ENCODE measurements at regions not wholly inside any gene's neighbourhood (a gene's known extent, or its start where the extent isn't known, plus 50 kb on each side); places are given as distances from the start of the nearest gene placed in this dataset.

- no peak overlapping the region for H3K27ac Mint-ChIP-seq
- no peak overlapping the region for H3K27ac ChIP-seq (ENCODE audit: insufficient read length, low read depth, low read length)
Observed at GRCh38 chr4:60683357-60683756, 516.8 kb upstream of the ADGRL3 start.

More at GRCh38 chr4:60683357-60683756, 516.8 kb upstream of the ADGRL3 start:
- H2BK12ac ChIP-seq (ENCODE audit: insufficient read length, low read depth, low read length) = no peak overlapping the region
- Mint-ChIP-seq H3K27me3 (ENCODE audit: low read depth) (no peaks in the 10 kb centered on the region), H3K9me3 (no peaks in the 10 kb centered on the region), H3K36me3 (ENCODE audit: insufficient read depth in 1 of 3, low read depth in 3 of 3) (no peaks in the 10 kb centered on the region), H3K4me3 (no peak overlapping the region), H3K4me1 (no peaks in the 10 kb centered on the region)
- H3K14ac ChIP-seq (ENCODE audit: insufficient read depth, low read length) = no peak overlapping the region
- H3K79me1 ChIP-seq (ENCODE audit: insufficient read depth, low read depth, low read length, poor library complexity, severe bottlenecking) = no peaks in the 10 kb centered on the region
- no peak overlapping the region for H4K8ac ChIP-seq (replicated peaks; ENCODE audit: insufficient read length, low read depth, low read length)
- no peak overlapping the region for H3K56ac ChIP-seq (ENCODE audit: insufficient read length, low read depth, low read length)
- no CpG with 5 or more reads among the region's 1 CpG for WGBS (ENCODE audit: extremely low coverage, insufficient read length, low lambda C conversion rate)
- H3K23ac ChIP-seq (ENCODE audit: insufficient read length, low read depth, low read length) = no peak overlapping the region
- no peaks in the 10 kb centered on the region for H3K4me1 ChIP-seq (ENCODE audit: insufficient read depth, low read length)
- H3K4me2 ChIP-seq (ENCODE audit: insufficient read depth, insufficient read length, low read length) = no peak overlapping the region
- no peak overlapping the region for H3T11ph ChIP-seq (ENCODE audit: low read length)
- no peak for DNase-seq
- H2BK20ac ChIP-seq (ENCODE audit: low read depth, low read length, poor library complexity, severe bottlenecking) = no peak overlapping the region
- H4K91ac ChIP-seq (ENCODE audit: insufficient read length, low read depth, low read length) = no peak overlapping the region
- H4K5ac ChIP-seq (ENCODE audit: insufficient read length, low read depth, low read length) = no peak overlapping the region
- H2BK120ac ChIP-seq (ENCODE audit: low read depth, low read length, poor library complexity, severe bottlenecking) = no peak overlapping the region
- H2AFZ ChIP-seq (ENCODE audit: low read length) = no peak overlapping the region
- TF ChIP-seq CTCF (conservative IDR thresholded peaks at IDR 0.05) = no peak
- H3K18ac ChIP-seq (ENCODE audit: insufficient read length, low read depth, low read length) = no peak overlapping the region
- H3K27me3 ChIP-seq (ENCODE audit: insufficient read depth, low read length) = no peaks in the 10 kb centered on the region
- no peak overlapping the region for H2BK15ac ChIP-seq (ENCODE audit: low read depth, low read length)
- no peaks in the 10 kb centered on the region for H3K79me2 ChIP-seq (ENCODE audit: insufficient read depth, low read length)
- no peaks in the 10 kb centered on the region for H3K9me3 ChIP-seq (ENCODE audit: control insufficient read depth, low read depth, low read length)
- no peak overlapping the region for H3K4ac ChIP-seq (ENCODE audit: low read depth, low read length)
- H3K23me2 ChIP-seq (ENCODE audit: insufficient read length, low read depth, low read length, poor library complexity, severe bottlenecking) = no peaks in the 10 kb centered on the region
- H2BK5ac ChIP-seq (ENCODE audit: insufficient read length, low read length) = no peak overlapping the region
- no peaks in the 10 kb centered on the region for H4K20me1 ChIP-seq (ENCODE audit: control insufficient read depth, insufficient read depth, insufficient read length)
- no peak overlapping the region for H2AK5ac ChIP-seq (ENCODE audit: insufficient read length, low read length)
- no peak overlapping the region for H3K9ac ChIP-seq (ENCODE audit: extremely low read depth, insufficient read length, low read length)

Data from H9 (cell line).